SHP77 treated with DMSO at 0.1 percent for 48 hours (cell line): ENCODE measurements at regions not wholly inside any gene's neighbourhood (a gene's known extent, or its start where the extent isn't known, plus 50 kb on each side); places are given as distances from the start of the nearest gene placed in this dataset.
"Not testable (repeated sequence)": the region's sequence is repeated elsewhere in the genome, so short reads cannot be mapped to it uniquely, and the experiment has no call there.

Experiments used
- DNase-seq: peaks from one replicate; lab custom pipeline; 2025; lab: John Stamatoyannopoulos, UW

DNA sequence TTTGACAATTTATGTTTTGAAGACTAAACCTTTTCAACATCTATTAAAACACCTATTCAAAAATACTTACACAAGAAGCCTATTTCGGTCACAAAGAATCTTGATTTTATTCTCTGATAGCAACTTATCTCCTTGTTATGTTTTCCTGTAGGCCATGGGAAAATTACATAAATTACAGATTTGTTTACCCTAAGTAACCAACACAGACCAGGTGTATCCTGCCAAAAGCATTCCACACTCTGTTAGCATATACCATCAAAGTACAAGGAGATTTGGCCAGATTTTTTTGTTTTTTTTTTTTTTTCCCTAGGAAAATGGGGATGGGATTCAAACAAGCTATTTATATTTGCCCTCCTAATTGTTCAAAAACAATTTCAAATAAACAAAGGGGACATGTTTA, 497.9 kb upstream of the MAGEB18 start:
- DNase-seq, result no peak

DNA sequence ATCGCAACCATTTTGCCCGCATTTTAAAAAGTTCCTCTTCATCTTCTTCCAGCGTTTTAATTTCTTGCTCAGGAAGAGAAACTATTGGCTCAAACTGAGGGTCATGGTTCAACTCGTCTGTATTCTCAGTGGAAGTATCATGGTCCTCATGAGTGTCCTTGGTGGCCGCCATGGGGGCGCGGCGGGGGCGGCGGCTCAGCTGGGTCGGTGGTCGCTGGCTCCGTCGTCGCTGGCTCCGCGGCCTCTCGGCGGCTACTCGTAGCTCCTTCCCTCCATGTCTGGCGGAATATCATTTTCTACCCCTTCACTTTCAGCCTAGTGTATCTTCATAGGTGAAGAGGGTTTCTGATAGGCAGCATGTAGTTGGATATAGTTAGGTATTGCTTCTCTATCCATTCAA, 492.0 kb upstream of the MAGEB18 start:
- no peak for DNase-seq

- no peak for DNase-seq
Observed at GRCh38 chrX:25648790-25649189, 489.4 kb upstream of the MAGEB18 start.

DNA sequence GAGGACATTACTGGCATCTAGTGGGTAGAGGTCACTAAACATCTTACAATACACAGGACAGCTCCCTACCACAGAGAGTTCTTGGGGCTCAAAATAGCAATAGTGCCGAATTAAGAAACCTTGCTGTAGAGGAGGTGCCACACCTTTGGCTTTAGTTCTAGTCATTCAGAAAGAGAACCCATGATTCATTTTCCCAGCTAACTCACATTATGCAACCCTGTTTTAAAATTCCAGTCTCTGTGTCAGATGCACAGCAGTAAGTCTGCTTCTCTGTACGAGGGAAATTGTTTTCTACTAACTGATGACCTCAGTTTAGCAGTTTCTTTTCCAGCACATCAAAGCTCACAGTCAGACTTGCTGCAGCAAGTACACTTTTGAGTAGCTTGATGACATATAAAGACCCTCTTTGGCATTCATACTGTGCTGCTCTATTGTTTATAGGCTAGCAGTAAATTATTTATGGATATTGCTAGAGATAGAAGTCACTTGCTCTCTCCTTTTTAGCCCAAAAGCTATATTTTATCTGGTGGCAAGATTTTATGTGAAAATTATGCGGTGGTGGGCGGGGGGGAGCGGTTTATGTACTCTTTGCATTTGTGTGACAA, 487.8 kb upstream of the MAGEB18 start:
- no peak for DNase-seq

DNA sequence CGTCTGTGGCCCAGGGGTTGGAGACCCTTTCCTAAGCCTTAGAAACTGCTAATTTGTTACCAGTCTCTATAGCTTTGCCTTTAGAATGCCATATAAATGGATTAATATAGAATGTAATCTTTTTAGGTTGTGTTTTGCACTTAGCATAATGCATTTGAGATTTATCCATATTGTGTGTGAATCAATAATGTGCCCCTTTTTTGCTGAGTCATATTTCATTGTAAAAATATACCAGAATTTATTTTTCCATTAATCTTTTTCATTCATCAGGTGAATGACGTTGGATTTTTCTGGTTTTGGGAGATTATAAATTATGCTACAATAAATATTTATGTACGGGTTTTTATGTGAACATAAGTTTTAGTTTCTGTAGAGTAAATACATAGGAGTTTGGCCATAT, 478.8 kb upstream of the MAGEB18 start:
- DNase-seq, result no peak

DNA sequence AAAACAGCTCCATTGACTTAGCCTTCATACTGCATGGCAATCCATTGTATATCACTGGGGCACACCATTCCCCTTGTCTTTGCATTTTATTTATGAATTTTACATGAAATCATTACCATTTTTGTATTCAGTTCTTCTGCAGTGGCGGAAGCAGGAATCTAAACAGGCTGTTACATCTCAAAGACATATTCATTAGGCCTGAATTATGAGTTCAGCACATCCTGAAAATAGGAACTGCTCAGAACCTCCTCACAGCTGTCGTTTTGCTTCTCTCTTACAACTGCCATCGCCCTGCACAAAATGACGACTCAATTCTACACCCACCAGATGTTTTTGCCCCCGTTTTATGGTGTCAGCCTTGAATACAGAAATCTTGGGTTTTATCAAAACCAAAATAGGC, 474.4 kb upstream of the MAGEB18 start:
- DNase-seq, result no peak

- DNase-seq, result no peak
Observed at GRCh38 chrX:25665431-25665830, 472.7 kb upstream of the MAGEB18 start.

- DNase-seq, result no peak
Observed at GRCh38 chrX:25667681-25668080, 470.5 kb upstream of the MAGEB18 start.

GRCh38 chrX:25674776-25675175, 463.4 kb upstream of the MAGEB18 start:
- no peak for DNase-seq

DNA sequence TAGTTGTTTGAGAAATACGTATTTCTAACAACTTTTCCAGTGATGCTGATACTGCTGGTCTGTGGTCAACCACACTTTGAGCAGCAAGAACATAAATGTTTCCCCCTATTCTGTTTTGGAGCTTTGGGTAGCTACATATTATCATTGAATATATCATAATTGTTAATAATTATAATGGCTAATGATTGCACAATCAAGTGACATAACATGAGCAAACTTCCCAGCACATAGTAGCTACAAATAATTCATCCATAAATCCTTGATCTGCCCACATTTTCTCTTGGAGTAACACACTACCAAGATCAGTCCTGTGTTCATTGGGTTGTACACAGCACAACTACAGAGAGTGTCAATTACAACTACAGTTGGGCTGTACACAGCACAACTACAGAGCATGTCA, 436.3 kb upstream of the MAGEB18 start:
- no peak for DNase-seq

GRCh38 chrX:25717122-25717521, 421.0 kb upstream of the MAGEB18 start:
- no peak for DNase-seq

- DNase-seq, result no peak
Observed at GRCh38 chrX:25721564-25721963, 416.6 kb upstream of the MAGEB18 start.

DNA sequence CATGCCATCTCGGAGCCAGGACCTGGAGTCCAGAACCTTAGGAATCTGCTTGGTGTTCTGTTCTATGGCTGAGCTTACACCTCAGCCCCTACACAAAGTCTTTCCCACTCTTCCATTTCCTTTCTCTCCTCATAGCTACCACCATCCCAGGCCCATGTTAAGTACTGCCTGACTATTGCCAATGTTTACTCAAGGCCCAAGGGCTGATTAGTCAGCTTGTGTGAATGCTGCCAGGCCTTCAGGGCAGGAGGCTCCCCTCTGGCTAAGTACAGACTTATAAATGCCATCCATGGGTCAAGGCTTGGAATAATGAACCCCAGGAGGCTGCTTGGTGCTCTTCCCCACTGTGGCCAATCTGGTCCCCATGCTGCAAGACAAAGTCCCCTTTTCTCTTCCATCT, 411.6 kb upstream of the MAGEB18 start:
- DNase-seq, result no peak

- DNase-seq, result no peak
Observed at GRCh38 chrX:25733148-25733547, 405.0 kb upstream of the MAGEB18 start.

DNA sequence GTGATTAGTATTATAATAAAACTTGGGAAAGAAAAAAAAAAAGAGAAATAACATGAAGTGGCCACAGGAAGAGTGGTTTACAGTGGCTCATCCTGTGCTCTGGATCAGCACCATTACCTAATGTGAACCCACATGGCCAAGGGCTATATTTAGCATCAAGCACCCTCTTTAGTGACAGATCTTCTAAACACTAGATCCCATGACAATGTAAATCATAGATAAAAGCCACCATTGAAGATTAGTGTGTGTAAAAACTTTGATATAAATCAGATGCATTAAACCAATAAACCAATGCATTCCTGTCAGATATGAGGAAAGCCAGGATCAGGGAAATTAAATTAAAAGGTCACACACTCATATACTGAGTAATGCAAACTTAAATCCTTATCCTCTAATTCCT, 400.6 kb upstream of the MAGEB18 start:
- no peak for DNase-seq

DNA sequence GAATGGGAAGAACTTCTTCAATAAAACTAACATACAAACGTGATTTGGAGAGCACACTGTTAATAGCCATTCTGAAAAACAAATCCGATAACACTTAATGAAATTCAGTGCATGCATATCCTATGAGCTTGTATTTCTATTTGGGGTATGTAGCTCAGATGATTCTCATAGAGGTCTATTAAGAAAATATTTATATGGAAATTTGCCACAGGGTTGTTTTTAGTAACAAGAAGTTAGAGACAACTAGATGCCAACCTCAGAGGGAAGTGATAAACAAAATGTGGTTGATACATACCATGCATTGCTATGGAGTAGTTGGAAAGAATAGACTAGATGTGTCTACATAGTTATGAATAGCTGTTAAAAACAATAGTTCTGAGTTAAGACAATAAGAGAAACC, 395.8 kb upstream of the MAGEB18 start:
- no peak for DNase-seq

GRCh38 chrX:25754399-25754798, 383.7 kb upstream of the MAGEB18 start:
- no peak for DNase-seq

DNA sequence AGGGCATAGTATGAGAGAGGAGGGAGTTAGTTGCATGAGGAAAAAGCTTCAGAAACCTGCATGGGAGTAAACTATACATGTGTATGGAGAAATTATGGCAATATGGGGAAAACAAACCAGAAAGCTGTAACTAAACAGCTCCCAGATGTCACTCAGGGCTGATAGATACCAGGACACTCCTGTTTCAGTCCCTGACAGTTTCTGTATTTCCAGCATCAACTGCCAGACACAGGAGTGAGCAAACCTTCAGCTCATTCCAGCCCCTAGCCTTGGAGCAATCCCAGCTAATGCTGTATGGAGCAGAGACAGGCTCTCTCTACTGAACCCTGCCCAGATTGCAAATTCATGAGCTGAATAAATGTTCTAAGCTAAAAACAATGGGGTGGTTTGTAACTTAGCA, 382.9 kb upstream of the MAGEB18 start:
- DNase-seq, result no peak

DNA sequence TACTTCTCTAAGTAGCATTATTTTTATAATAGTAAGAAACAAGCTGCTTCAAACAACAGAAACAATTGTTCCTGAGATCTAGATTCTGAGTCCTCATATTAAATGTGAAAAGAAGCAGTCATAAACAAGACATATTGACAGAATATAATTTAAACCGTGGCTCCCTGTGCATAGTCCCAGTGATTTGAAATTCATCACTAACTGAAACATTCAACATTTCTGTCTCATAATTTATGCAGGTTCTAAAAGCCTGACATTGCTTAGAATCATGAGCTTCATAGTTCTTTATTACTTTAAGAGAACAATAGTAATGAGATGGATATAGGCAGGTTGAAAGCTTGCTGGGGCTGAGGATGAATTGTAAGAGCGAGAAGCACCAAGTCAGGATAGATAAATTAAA, 375.5 kb upstream of the MAGEB18 start:
- no peak for DNase-seq

DNA sequence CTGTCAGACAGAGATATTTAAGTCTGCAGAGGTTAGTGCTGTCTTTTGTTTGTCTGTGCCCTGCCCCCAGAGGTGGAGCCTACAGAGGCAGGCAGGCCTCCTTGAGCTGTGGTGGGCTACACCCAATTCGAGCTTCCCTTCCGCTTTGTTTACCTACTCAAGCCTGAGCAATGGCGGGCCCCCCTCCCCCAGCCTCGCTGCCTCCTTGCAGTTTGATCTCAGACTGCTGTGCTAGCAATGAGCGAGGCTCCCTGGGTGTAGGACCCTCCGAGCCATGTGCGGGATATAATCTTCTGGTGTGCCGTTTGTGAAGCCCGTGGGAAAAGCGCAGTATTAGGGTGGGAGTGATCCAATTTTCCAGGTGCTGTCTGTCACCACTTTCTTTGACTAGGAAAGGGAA, 366.3 kb upstream of the MAGEB18 start:
- not testable (repeated sequence) for DNase-seq

DNA sequence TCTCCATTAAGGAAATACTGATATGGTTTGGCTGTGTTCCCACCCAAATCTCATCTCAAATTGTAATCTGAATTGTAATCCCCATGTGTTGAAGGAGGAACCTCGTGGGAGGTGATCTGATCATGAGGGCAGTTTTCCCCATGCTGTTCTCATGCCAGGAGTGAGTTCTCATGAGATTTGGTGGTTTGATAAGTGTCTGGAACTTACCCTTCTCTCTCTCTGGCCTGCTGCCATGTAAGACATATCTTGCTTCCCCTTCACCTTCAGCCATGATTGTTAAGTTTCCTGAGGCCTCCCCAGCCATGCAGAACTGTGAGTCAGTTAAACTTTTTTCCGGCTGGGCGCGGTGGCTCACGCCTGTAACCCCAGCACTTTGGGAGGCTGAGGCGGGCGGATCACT, 340.3 kb upstream of the MAGEB18 start:
- not testable (repeated sequence) for DNase-seq

DNA sequence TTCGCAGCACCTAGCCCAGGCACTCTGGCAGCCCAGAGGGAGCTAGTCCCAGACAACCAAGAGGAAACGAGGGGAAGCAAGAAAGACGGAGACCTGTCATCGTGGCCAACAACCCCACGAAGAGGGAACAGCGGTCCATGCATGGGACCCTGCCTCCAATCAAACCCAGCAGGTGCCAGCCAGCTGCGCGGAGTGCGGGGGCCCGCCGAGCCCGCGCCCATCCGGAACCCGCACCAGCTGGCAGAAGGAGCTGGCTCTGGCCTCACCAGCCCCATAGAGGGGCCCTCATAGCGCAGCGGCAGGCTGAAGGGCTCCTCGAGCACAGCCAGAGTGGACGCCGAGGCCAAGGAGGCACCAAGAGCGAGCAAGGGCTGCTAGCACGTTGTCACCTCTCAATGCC, 332.4 kb upstream of the MAGEB18 start:
- no peak for DNase-seq

DNA sequence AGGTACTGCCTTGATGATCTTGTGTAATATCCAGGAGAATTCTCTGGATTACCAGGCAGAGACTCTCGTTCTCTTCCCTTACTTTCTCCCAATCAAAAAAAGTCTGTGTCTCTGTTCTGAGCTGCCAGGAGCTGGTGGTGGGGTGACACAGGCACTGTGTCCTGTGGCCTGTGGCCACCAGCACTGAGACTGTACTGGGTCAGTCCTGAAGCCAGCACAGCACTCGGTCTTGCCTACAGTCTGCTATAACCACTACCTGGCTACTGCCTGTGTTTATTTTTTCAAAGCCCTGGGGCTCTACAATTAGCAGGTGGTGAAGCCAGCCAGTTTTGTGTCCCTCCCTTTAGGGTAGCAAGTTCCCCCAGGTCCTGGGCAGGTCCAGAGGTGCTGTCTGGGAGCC, 331.1 kb upstream of the MAGEB18 start:
- DNase-seq, result no peak

GRCh38 chrX:25810202-25810601, 327.9 kb upstream of the MAGEB18 start:
- DNase-seq, result no peak

DNA sequence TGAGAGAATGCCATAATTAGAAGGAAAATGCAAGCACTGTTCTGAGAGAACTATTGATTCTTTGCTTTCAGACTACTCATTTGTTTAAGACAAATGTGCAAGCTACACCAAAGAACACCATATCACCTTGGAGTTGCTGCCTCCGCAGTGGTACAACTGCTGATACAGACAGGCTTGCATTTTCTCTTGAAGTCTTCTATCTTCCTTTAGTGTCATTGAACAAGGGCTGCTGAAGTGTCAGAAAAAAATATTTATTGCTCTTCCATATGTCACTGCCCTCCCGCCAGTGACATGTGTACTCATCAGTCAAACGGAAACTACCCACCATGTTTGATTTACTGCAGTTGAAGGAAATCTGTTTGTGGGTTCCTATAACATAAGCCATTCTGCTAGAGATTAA, 318.3 kb upstream of the MAGEB18 start:
- no peak for DNase-seq
